ENCODE measurements at regions not wholly inside any gene's neighbourhood (a gene's known extent, or its start where the extent isn't known, plus 50 kb on each side); places are given as distances from the start of the nearest gene placed in this dataset.

- no peak for TF ChIP-seq CTCF (conservative IDR thresholded peaks at IDR 0.05; ENCODE audit: low read length)
- TF ChIP-seq EZH2phosphoT487 (IDR thresholded peaks at IDR 0.05; ENCODE audit: borderline replicate concordance, low read depth, low read length), result no peak
Measured at GRCh38 chr21:35107520-35107919, 58.4 kb upstream of the RUNX1 start.

All from OCI-LY7 (cell line).